DOHH2 (cell line): ENCODE measurements at regions not wholly inside any gene's neighbourhood (a gene's known extent, or its start where the extent isn't known, plus 50 kb on each side); places are given as distances from the start of the nearest gene placed in this dataset.
"Not testable (repeated sequence)": the region's sequence is repeated elsewhere in the genome, so short reads cannot be mapped to it uniquely, and the experiment has no call there.

ENCODE experiments used
- H3F3A ChIP-seq: fragments of 200-600 bp; sonication (generic), shearing (Covaris generic); 2 replicates; pipeline ENCODE4 v1.6.0; 2016; ENCODE audit warnings: antibody characterized with exemption, mild to moderate bottlenecking; ENCODE audit not compliant: control insufficient read depth, insufficient read depth
- H3K27ac ChIP-seq: fragments of 200-600 bp; sonication (generic); 2 replicates; pipeline ENCODE4 v1.5.1; 2014; ENCODE audit warnings: low read depth, mild to moderate bottlenecking, low read length, moderate library complexity
- H3K27me3 ChIP-seq: fragments of 200-600 bp; sonication (generic); 2 replicates; pipeline ENCODE4 v1.6.1; 2014; ENCODE audit warnings: mild to moderate bottlenecking, low read length, mixed read lengths; ENCODE audit not compliant: control insufficient read depth
- H3K36me3 ChIP-seq: fragments of 200-600 bp; sonication (generic); 2 replicates; pipeline ENCODE4 v1.6.1; 2014; ENCODE audit warnings: mild to moderate bottlenecking, low read length, moderate library complexity, mixed read lengths; ENCODE audit not compliant: control insufficient read depth
- H3K4me1 ChIP-seq: fragments of 200-600 bp; sonication (generic); 2 replicates; pipeline ENCODE4 v1.6.1; 2014; ENCODE audit warnings: mild to moderate bottlenecking, low read length, mixed read lengths; ENCODE audit not compliant: control insufficient read depth
- H3K4me2 ChIP-seq: fragments of 200-600 bp; sonication (generic); 2 replicates; pipeline ENCODE4 v1.6.0; 2014; ENCODE audit warnings: mild to moderate bottlenecking, low read length, moderate library complexity
- H3K4me3 ChIP-seq: fragments of 200-600 bp; sonication (generic); 2 replicates; pipeline ENCODE4 v1.5.1; 2014; ENCODE audit warnings: mild to moderate bottlenecking, low read length, mixed read lengths
- H3K79me2 ChIP-seq: fragments of 200-600 bp; sonication (generic); 2 replicates; pipeline ENCODE4 v1.6.1; 2014; ENCODE audit warnings: mild to moderate bottlenecking, low read length, mixed read lengths; ENCODE audit not compliant: control insufficient read depth
- H3K9me2 ChIP-seq: fragments of 200-600 bp; sonication (generic); replicated peaks from 2 replicates; pipeline ENCODE4 v1.6.1; 2014; ENCODE audit warnings: mild to moderate bottlenecking, low read length, mixed read lengths; ENCODE audit not compliant: control insufficient read depth
- H3K9me3 ChIP-seq: fragments of 200-600 bp; sonication (generic); 2 replicates; pipeline ENCODE4 v1.6.1; 2014; ENCODE audit warnings: antibody characterized with exemption, low read length, mixed read lengths; ENCODE audit not compliant: control insufficient read depth, insufficient read depth
- H4K20me1 ChIP-seq: fragments of 200-600 bp; sonication (generic); 2 replicates; pipeline ENCODE4 v1.6.0; 2014; ENCODE audit warnings: low read depth, mild to moderate bottlenecking, antibody characterized with exemption, low read length, moderate library complexity; ENCODE audit not compliant: control insufficient read depth, insufficient read depth
- EZH2phosphoT487 ChIP-seq: fragments of 200-600 bp; sonication (generic); IDR thresholded peaks from 2 replicates; pipeline ENCODE4 v1.6.1; 2017; ENCODE audit warnings: borderline replicate concordance, mild to moderate bottlenecking, antibody characterized with exemption, low read length, moderate library complexity, mixed read lengths
- TF ChIP-seq, protein P1 (sequence below): fragments of 200-600 bp; sonication (generic); IDR thresholded peaks from one replicate; pipeline ENCODE4 v1.5.1; 2014; ENCODE audit warnings: antibody characterized with exemption, mild to moderate bottlenecking, low read depth, low read length; ENCODE audit not compliant: poor library complexity, severe bottlenecking

DNA sequence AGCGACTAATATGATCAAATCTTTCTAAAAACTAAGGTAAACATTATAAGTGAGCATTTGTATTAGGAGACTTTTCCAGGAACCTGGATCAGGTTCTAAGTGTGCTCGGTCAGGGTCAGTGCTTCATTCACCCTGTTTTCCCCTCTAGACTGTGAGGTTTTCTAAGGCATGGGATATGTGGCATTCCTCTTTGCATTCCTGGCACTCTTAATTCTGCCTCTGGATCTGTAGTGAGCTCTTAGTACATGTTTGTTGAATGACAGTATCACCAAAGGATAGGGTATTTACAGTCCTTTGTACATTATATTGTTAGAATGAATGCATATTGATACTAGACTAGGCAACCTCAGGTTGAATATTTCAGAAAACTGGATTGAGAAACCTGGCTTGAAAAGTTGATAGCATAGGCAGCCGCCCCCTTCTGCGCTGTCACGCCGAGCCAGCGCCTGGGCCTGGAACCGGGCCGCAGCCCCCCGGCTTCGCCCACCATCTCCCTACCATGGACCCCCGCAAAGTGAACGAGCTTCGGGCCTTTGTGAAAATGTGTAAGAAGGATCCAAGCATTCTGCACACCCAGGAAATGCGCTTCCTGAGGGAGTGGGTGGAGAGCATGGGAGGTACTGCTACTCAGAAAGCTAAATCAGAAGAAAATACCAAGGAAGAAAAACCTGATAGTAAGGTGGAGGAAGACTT lies 156.5 kb downstream of the KCNRG start:
- H3K36me3 ChIP-seq: no peaks in the 10 kb centered on the region
- H3F3A ChIP-seq: no peaks in the 10 kb centered on the region

DNA sequence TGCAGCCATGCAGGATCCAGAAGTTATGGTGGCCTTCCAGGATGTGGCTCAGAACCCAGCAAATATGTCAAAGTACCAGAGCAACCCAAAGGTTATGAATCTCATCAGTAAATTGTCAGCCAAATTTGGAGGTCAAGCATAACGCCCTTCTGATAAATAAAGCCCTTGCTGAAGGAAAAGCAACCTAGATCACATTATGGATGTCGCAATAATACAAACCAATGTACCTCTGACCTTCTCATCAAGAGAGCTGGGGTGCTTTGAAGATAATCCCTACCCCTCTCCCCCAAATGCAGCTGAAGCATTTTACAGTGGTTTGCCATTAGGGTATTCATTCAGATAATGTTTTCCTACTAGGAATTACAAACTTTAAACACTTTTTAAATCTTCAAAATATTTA lies 157.8 kb downstream of the KCNRG start:
- H3K36me3 ChIP-seq: not testable (repeated sequence)

More for the DNA sequence above, 156.5 kb downstream of the KCNRG start:
- H3K27me3 ChIP-seq: no peaks in the 10 kb centered on the region
- H3K9me2 ChIP-seq: no peaks in the 10 kb centered on the region
- no peaks in the 10 kb centered on the region for H4K20me1 ChIP-seq
- no peak overlapping the region for H3K27ac ChIP-seq
- TF ChIP-seq, protein P1, sequence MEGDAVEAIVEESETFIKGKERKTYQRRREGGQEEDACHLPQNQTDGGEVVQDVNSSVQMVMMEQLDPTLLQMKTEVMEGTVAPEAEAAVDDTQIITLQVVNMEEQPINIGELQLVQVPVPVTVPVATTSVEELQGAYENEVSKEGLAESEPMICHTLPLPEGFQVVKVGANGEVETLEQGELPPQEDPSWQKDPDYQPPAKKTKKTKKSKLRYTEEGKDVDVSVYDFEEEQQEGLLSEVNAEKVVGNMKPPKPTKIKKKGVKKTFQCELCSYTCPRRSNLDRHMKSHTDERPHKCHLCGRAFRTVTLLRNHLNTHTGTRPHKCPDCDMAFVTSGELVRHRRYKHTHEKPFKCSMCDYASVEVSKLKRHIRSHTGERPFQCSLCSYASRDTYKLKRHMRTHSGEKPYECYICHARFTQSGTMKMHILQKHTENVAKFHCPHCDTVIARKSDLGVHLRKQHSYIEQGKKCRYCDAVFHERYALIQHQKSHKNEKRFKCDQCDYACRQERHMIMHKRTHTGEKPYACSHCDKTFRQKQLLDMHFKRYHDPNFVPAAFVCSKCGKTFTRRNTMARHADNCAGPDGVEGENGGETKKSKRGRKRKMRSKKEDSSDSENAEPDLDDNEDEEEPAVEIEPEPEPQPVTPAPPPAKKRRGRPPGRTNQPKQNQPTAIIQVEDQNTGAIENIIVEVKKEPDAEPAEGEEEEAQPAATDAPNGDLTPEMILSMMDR: no peak
- TF ChIP-seq EZH2phosphoT487: no peak
- H3K4me1 ChIP-seq: peaks cover 3% of the 10 kb centered on the region; the same call in 1 of the 2 replicates
- no peaks in the 10 kb centered on the region for H3K79me2 ChIP-seq
- H3K9me3 ChIP-seq: no peaks in the 10 kb centered on the region
- no peak overlapping the region for H3K4me3 ChIP-seq
- no peak overlapping the region for H3K4me2 ChIP-seq

DNA sequence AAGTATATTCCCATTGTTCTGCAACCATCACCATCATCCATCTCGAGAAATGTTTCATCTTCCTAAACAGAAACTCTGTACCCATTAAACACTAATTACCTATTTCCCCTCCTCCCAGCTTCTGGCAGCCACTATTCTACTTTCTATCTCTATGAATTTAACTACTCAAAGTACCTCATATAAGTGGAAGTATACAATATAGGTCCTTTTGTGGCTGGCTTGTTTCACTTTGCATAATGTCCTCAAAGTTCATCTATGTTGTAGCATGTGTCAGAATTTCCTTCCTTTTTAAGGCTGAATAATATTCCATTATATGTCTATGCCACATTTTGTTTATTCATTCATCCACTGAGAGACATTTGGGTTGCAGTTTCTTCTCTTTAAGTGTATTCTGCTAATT lies 159.4 kb downstream of the KCNRG start:
- Histone ChIP-seq H4K20me1 (no peaks in the 10 kb centered on the region), H3K4me3 (no peak overlapping the region), H3K79me2 (no peaks in the 10 kb centered on the region), H3K9me2 (no peaks in the 10 kb centered on the region), H3K4me2 (no peak overlapping the region), H3K27ac (no peak overlapping the region), H3K9me3 (no peaks in the 10 kb centered on the region), H3F3A (no peaks in the 10 kb centered on the region), H3K27me3 (no peaks in the 10 kb centered on the region), H3K36me3 (no peaks in the 10 kb centered on the region), H3K4me1 (no peaks in the 10 kb centered on the region)
- TF ChIP-seq, protein P1: no peak
- no peak for TF ChIP-seq EZH2phosphoT487

More for the DNA sequence above, 157.8 kb downstream of the KCNRG start:
- not testable (repeated sequence) for H3K4me1 ChIP-seq, H3F3A ChIP-seq, H3K9me3 ChIP-seq, H3K27ac ChIP-seq, H3K4me2 ChIP-seq, H3K9me2 ChIP-seq, H3K4me3 ChIP-seq, H3K27me3 ChIP-seq, H3K79me2 ChIP-seq, H4K20me1 ChIP-seq

DNA sequence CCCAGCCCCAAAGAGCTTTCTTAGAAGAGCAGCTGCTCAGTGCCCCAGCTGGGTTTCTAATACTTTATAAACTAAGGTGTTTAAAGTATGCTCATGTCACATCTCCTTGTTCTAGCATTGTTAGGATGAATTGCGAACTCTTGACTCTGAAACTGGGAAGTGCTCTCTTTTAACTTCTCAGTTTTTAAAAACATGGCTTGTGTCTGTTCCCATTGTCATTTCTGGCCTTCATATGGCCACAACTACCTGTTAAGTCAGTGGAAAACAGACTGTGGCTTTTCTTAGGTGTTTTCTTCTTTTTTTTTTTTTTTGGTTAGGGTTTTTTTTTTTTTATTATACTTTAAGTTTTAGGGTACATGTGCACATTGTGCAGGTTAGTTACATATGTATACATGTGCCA lies 164.7 kb downstream of the KCNRG start:
- H3K9me2 ChIP-seq: no peaks in the 10 kb centered on the region
- no peaks in the 10 kb centered on the region for H3K9me3 ChIP-seq
- H3K27ac ChIP-seq: no peak overlapping the region
- no peak overlapping the region for H3K4me3 ChIP-seq
- no peaks in the 10 kb centered on the region for H3K4me1 ChIP-seq
- no peaks in the 10 kb centered on the region for H3K27me3 ChIP-seq
- H3K36me3 ChIP-seq: no peaks in the 10 kb centered on the region
- H3K4me2 ChIP-seq: no peak overlapping the region
- TF ChIP-seq, protein P1: no peak
- TF ChIP-seq EZH2phosphoT487: no peak
- no peaks in the 10 kb centered on the region for H3K79me2 ChIP-seq
- no peaks in the 10 kb centered on the region for H3F3A ChIP-seq
- no peaks in the 10 kb centered on the region for H4K20me1 ChIP-seq

DNA sequence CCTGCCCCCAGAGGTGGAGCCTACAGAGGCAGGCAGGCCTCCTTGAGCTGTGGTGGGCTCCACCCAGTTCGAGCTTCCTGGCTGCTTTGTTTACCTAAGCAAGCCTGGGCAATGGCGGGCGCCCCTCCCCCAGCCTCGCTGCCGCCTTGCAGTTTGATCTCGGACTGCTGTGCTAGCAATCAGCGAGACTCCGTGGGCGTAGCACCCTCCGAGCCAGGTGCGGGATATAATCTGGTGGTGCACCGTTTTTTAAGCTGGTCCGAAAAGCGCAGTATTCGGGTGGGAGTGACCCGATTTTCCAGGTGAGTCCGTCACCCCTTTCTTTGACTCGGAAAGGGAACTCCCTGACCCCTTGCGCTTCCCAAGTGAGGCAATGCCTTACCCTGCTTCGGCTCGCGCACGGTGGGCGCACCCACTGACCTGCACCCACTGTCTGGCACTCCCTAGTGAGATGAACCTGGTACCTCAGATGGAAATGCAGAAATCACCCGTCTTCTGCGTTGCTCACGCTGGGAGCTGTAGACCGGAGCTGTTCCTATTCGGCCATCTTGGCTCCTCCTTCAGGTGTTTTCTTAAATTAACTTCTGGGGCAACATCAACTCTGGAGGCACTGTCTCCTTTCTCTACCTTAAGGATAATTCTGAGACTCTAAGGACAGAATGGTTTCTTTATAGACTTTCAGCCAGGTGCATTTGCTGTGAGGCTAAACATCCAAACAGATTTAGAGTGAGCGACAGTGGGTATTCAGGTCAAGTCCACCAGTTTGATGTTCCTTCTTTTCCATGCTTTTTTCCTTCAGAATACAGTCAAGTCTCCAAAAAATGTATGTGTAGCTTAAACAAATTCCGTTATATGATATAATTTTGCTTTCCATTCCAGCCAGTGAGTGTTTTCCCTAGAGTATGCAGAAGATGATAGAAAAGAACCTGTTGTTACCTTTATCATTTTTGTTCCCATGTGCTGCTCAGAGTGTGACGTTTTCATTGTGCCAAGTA lies 170.8 kb downstream of the KCNRG start:
- H3K36me3 ChIP-seq, H4K20me1 ChIP-seq, H3K9me3 ChIP-seq, H3F3A ChIP-seq, H3K27me3 ChIP-seq, H3K27ac ChIP-seq, H3K4me3 ChIP-seq, H3K9me2 ChIP-seq, H3K79me2 ChIP-seq, H3K4me1 ChIP-seq, H3K4me2 ChIP-seq: not testable (repeated sequence)
